KMS-11 (cell line): ENCODE measurements at regions not wholly inside any gene's neighbourhood (a gene's known extent, or its start where the extent isn't known, plus 50 kb on each side); places are given as distances from the start of the nearest gene placed in this dataset.

Experiments
- H2AFZ ChIP-seq: fragments of 200-600 bp; sonication (generic); 2 replicates; pipeline ENCODE4 v1.6.1; 2016; ENCODE audit warnings: antibody characterized with exemption, mixed run types, low read depth
- H3K27ac ChIP-seq: fragments of 200-600 bp; sonication (generic); 2 replicates; pipeline ENCODE4 v1.6.1; 2016; ENCODE audit warnings: mild to moderate bottlenecking, mixed run types
- H3K27me3 ChIP-seq: fragments of 200-600 bp; sonication (generic); 2 replicates; pipeline ENCODE4 v1.6.1; 2017; ENCODE audit warnings: mild to moderate bottlenecking, low read depth, mixed run types, moderate library complexity; ENCODE audit not compliant: insufficient read depth
- H3K36me3 ChIP-seq: fragments of 200-600 bp; sonication (generic); 2 replicates; pipeline ENCODE4 v1.6.1; 2017; ENCODE audit warnings: mild to moderate bottlenecking, mixed run types; ENCODE audit not compliant: insufficient read depth
- H3K4me1 ChIP-seq: fragments of 200-600 bp; sonication (generic); 2 replicates; pipeline ENCODE4 v1.6.1; 2016; ENCODE audit warnings: mild to moderate bottlenecking, low read depth, mixed run types; ENCODE audit not compliant: poor library complexity, severe bottlenecking
- H3K4me2 ChIP-seq: fragments of 200-600 bp; sonication (generic); 2 replicates; pipeline ENCODE4 v1.7.0; 2016; ENCODE audit warnings: mild to moderate bottlenecking, mixed run types
- H3K4me3 ChIP-seq: fragments of 200-600 bp; sonication (generic); IDR thresholded peaks from 2 replicates; pipeline ENCODE4 v1.6.1; 2017; ENCODE audit warnings: low read depth, low read length, mixed read lengths; ENCODE audit not compliant: insufficient read depth
- H3K79me2 ChIP-seq: fragments of 200-600 bp; sonication (generic); 2 replicates; pipeline ENCODE4 v1.6.1; 2016; ENCODE audit warnings: low read depth, mixed run types; ENCODE audit not compliant: insufficient read depth
- H3K9ac ChIP-seq: fragments of 200-600 bp; sonication (generic); 2 replicates; pipeline ENCODE4 v1.6.1; 2016; ENCODE audit warnings: mild to moderate bottlenecking, mixed run types
- H4K20me1 ChIP-seq: fragments of 200-600 bp; sonication (generic); 2 replicates; pipeline ENCODE4 v1.6.1; 2016; ENCODE audit warnings: mild to moderate bottlenecking, mixed run types; ENCODE audit not compliant: insufficient read depth
- TF ChIP-seq, protein P1 (sequence below): fragments of 200-600 bp; sonication (generic); conservative IDR thresholded peaks from 2 replicates; pipeline ENCODE4 v1.6.1; 2017; ENCODE audit warnings: low read depth, mild to moderate bottlenecking, antibody characterized with exemption, low read length, moderate library complexity, mixed read lengths

- H3K9ac ChIP-seq, result no peak overlapping the region
- H3K27ac ChIP-seq, result no peak overlapping the region
- no peak overlapping the region for H2AFZ ChIP-seq
- H4K20me1 ChIP-seq, result no peaks in the 10 kb centered on the region
- no peak overlapping the region for H3K4me3 ChIP-seq
- no peak overlapping the region for H3K4me2 ChIP-seq
- TF ChIP-seq, protein P1, sequence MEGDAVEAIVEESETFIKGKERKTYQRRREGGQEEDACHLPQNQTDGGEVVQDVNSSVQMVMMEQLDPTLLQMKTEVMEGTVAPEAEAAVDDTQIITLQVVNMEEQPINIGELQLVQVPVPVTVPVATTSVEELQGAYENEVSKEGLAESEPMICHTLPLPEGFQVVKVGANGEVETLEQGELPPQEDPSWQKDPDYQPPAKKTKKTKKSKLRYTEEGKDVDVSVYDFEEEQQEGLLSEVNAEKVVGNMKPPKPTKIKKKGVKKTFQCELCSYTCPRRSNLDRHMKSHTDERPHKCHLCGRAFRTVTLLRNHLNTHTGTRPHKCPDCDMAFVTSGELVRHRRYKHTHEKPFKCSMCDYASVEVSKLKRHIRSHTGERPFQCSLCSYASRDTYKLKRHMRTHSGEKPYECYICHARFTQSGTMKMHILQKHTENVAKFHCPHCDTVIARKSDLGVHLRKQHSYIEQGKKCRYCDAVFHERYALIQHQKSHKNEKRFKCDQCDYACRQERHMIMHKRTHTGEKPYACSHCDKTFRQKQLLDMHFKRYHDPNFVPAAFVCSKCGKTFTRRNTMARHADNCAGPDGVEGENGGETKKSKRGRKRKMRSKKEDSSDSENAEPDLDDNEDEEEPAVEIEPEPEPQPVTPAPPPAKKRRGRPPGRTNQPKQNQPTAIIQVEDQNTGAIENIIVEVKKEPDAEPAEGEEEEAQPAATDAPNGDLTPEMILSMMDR, result no peak
- no peaks in the 10 kb centered on the region for H3K79me2 ChIP-seq
- no peaks in the 10 kb centered on the region for H3K27me3 ChIP-seq
- no peaks in the 10 kb centered on the region for H3K4me1 ChIP-seq
- no peaks in the 10 kb centered on the region for H3K36me3 ChIP-seq
Measured at GRCh38 chr4:35539404-35540055, 704.8 kb downstream of the ARAP2 start.

DNA sequence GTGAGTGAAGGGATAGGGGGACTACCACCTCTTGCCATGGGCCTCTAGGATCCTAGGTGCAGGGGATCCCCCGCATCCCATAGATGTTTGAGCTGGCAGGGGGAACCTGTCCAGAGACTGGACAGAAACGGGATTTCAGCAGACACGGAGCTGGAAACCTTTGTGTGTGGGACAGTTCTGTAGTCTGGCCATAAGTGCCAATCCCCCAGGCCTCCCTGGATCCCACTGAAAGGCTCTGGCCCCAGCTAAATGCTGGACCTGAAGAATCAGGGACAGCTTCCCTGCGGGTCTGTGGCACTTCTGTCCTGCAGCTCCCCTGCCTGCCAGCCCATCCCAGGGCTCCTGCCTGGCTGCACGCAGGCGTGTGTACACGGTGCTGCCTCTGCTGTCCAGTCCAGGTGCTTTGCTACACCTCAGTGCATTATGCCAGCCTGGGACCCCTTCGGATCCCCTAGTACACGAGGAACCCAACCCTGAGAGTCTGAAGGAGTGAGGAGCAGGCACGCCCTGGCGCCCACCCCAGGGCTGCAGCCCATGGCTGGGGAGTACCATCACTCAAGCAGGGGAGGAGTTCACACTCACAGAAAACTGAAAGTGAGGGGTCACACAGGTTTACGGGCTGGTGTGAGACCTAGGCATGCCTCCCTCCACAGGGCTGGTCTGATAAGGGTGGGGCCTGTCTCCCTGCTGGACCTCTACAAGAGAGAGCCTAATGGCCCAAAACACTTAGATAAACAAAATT is 703.0 kb downstream of the ARAP2 start:
- TF ChIP-seq, protein P1, result no peak
- no peak overlapping the region for H2AFZ ChIP-seq

GRCh38 chr4:35541888-35542213 is 702.5 kb downstream of the ARAP2 start:
- Histone ChIP-seq H3K79me2 (no peaks in the 10 kb centered on the region), H3K27me3 (no peaks in the 10 kb centered on the region), H4K20me1 (no peaks in the 10 kb centered on the region), H3K4me3 (no peak overlapping the region), H3K36me3 (no peaks in the 10 kb centered on the region), H3K9ac (no peak overlapping the region), H2AFZ (no peak overlapping the region), H3K27ac (no peak overlapping the region), H3K4me1 (no peaks in the 10 kb centered on the region), H3K4me2 (no peak overlapping the region)
- TF ChIP-seq, protein P1, result no peak

More for the DNA sequence above, 703.0 kb downstream of the ARAP2 start:
- H3K9ac ChIP-seq, result no peak overlapping the region
- no peak overlapping the region for H3K4me3 ChIP-seq
- no peaks in the 10 kb centered on the region for H3K36me3 ChIP-seq
- no peaks in the 10 kb centered on the region for H3K27me3 ChIP-seq
- H3K27ac ChIP-seq, result no peak overlapping the region
- no peaks in the 10 kb centered on the region for H3K79me2 ChIP-seq
- no peaks in the 10 kb centered on the region for H3K4me1 ChIP-seq
- no peak overlapping the region for H3K4me2 ChIP-seq
- H4K20me1 ChIP-seq, result no peaks in the 10 kb centered on the region

DNA sequence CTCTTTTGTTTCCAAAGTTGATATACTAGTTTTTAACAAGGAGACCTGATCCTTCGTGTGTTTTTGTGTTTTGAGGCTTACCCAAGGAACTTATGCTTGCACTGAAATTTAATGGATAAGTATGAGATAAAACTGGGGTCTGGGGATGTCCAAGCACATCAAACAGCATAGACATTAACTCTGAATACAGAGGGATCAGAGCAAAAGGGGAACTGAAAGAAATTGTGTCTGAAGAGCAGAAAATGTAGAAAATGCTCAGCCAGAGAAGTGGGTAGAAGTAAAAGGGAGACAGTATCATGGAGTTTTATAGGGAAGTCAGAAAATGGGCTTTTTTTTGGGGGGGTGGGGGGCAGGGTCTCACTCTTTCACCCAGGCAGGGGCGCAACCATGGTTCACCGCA is 695.4 kb downstream of the ARAP2 start:
- Histone ChIP-seq H3K27me3 (no peaks in the 10 kb centered on the region), H2AFZ (no peak overlapping the region), H4K20me1 (no peaks in the 10 kb centered on the region), H3K4me1 (no peaks in the 10 kb centered on the region), H3K79me2 (no peaks in the 10 kb centered on the region), H3K4me2 (no peak overlapping the region), H3K36me3 (no peaks in the 10 kb centered on the region), H3K27ac (no peak overlapping the region), H3K9ac (no peak overlapping the region), H3K4me3 (no peak overlapping the region)
- TF ChIP-seq, protein P1, result no peak
